ENCODE measurements at regions not wholly inside any gene's neighbourhood (a gene's known extent, or its start where the extent isn't known, plus 50 kb on each side); places are given as distances from the start of the nearest gene placed in this dataset.

DNA sequence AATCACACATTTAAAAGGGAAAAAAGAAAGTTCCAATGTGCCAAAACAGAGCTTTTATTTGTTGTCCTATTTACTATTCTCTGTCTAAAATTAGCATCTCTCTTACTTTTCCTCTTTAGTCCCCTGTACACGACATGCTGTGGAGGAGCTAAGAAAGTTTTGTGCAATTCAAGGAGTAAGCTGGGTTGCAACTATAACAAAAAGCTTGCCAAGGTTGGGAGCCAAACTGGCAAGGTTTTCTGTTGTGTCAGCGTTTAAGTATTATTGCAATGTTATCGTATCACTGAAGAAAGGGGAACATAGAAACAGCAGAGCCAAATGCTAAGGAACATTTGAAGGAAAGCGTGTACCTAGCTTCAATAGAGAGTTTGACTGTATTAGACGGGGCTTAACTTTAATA lies 680.8 kb downstream of the CETN3 start:
- intact Hi-C loops (cut with DNase I) = no loop called here
- no peak for DNase-seq

GRCh38 chr5:89728134-89728533 lies 681.4 kb downstream of the CETN3 start:
- no peaks in the 10 kb centered on the region for H3K9me3 ChIP-seq
- no peaks in the 10 kb centered on the region for H3K36me3 ChIP-seq
- no peak overlapping the region for H3K27ac ChIP-seq
- no peak for DNase-seq
- no peaks in the 10 kb centered on the region for H3K4me1 ChIP-seq
- intact Hi-C loops (cut with DNase I) = no loop called here
- no peak for ATAC-seq
- no peak overlapping the region for H3K4me3 ChIP-seq
- 39% methylated on average over 2 of the region's 2 CpGs for WGBS (ENCODE audit: insufficient coverage, low coverage, low lambda C conversion rate, missing lambda C conversion rate)
- TF ChIP-seq POLR2A (IDR thresholded peaks at IDR 0.05) = no peak
- TF ChIP-seq, protein P1, sequence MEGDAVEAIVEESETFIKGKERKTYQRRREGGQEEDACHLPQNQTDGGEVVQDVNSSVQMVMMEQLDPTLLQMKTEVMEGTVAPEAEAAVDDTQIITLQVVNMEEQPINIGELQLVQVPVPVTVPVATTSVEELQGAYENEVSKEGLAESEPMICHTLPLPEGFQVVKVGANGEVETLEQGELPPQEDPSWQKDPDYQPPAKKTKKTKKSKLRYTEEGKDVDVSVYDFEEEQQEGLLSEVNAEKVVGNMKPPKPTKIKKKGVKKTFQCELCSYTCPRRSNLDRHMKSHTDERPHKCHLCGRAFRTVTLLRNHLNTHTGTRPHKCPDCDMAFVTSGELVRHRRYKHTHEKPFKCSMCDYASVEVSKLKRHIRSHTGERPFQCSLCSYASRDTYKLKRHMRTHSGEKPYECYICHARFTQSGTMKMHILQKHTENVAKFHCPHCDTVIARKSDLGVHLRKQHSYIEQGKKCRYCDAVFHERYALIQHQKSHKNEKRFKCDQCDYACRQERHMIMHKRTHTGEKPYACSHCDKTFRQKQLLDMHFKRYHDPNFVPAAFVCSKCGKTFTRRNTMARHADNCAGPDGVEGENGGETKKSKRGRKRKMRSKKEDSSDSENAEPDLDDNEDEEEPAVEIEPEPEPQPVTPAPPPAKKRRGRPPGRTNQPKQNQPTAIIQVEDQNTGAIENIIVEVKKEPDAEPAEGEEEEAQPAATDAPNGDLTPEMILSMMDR (IDR thresholded peaks at IDR 0.05) = no peak
- H3K27me3 ChIP-seq = no peaks in the 10 kb centered on the region

More for the DNA sequence above, 680.8 kb downstream of the CETN3 start:
- Histone ChIP-seq H3K4me1 (no peaks in the 10 kb centered on the region), H3K9me3 (no peaks in the 10 kb centered on the region), H3K27me3 (no peaks in the 10 kb centered on the region), H3K36me3 (no peaks in the 10 kb centered on the region), H3K27ac (no peak overlapping the region), H3K4me3 (no peak overlapping the region)
- ATAC-seq = peak in 3 of 4 donors; percentile 26 to 61 (median 37)
- TF ChIP-seq POLR2A (IDR thresholded peaks at IDR 0.05) = no peak
- TF ChIP-seq, protein P1 (IDR thresholded peaks at IDR 0.05) = no peak
- 17% methylated on average over 5 of the region's 5 CpGs for WGBS (ENCODE audit: insufficient coverage, low coverage, low lambda C conversion rate, missing lambda C conversion rate)

DNA sequence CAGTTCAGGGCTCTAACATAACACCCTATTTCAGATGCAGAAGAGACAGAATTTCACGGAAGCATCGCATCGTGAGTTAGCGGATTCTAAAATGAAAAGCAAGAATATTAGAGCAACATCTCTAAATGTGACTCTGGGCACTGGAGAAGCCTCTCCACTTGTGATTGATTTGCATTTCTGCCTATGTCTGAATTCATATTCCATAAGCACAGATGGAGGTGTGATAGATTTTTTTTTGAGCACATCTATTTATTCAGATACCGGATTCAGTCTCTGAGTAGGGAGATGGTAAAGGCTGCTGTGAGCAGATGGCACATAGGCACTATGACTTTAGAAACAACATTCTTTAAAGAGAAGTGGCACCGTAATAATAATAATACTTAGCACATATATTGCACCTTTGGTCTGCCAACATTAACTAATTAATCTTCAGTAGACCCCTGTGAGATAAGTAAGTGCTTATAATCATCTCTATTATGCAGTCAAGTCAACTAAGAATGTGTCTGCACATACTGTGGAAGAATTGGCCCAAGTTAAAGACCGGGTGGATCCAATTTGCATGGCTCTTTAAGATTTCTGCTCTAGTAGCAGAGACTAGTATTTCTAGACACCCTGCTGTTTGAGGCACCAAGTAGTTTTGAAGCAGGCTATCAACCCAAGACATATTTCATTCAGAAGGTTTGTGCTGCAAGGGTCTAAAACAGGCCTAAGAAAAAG lies 685.0 kb downstream of the CETN3 start:
- Histone ChIP-seq H3K36me3 (no peaks in the 10 kb centered on the region), H3K4me3 (no peak overlapping the region), H3K4me1 (no peaks in the 10 kb centered on the region), H3K9me3 (no peaks in the 10 kb centered on the region), H3K27ac (no peak overlapping the region), H3K27me3 (no peaks in the 10 kb centered on the region)
- ATAC-seq (no peak), DNase-seq (no peak)
- WGBS (ENCODE audit: insufficient coverage, low coverage, low lambda C conversion rate, missing lambda C conversion rate) = 69% methylated on average over 7 of the region's 7 CpGs
- no peak for TF ChIP-seq POLR2A (IDR thresholded peaks at IDR 0.05)
- TF ChIP-seq, protein P1 (IDR thresholded peaks at IDR 0.05) = no peak
- intact Hi-C loops (cut with DNase I) = no loop called here

DNA sequence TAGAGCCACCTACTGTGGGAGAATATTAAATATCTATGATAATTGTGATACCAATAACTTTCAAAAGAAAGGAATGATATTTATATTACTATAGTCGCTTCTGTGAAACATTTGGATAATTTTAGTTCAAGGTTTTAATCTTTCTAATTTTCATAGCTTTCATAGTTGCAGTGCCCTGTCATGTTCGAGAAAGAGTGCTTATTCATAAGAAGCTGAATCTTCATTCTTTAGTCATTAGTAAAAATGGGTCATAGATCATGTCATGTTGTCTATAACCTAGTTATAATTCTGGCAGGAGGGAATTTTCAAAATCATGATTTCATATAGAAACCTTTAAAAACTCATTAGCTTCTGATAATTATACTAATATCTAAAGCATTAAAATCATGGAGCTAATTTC lies 685.6 kb downstream of the CETN3 start:
- TF ChIP-seq POLR2A (IDR thresholded peaks at IDR 0.05) = no peak
- TF ChIP-seq, protein P1 (IDR thresholded peaks at IDR 0.05) = no peak
- Histone ChIP-seq H3K4me1 (no peaks in the 10 kb centered on the region), H3K36me3 (no peaks in the 10 kb centered on the region), H3K27me3 (no peaks in the 10 kb centered on the region), H3K27ac (no peak overlapping the region), H3K4me3 (no peak overlapping the region), H3K9me3 (no peaks in the 10 kb centered on the region)
- WGBS (ENCODE audit: insufficient coverage, low coverage, low lambda C conversion rate, missing lambda C conversion rate) = 39% methylated on average over 2 of the region's 2 CpGs
- intact Hi-C loops (cut with DNase I) = no loop called here
- DNase-seq (no peak), ATAC-seq (no peak)
